PC-9 (cell line): ENCODE measurements at regions not wholly inside any gene's neighbourhood (a gene's known extent, or its start where the extent isn't known, plus 50 kb on each side); places are given as distances from the start of the nearest gene placed in this dataset.

Experiments
- BruUV-seq: library from RNA; stranded (reverse); fragments of 400-500 nt; replicated peaks from 2 replicates; lab custom pipeline; 2021; lab: Mats Ljungman, UMichigan
- CTCF ChIA-PET: fragments of 300-600 bp; sonication (Branson Sonifier 250); formaldehyde crosslinking; loops from one replicate; lab custom pipeline; 2022; ENCODE audit warnings: antibody characterized with exemption; lab: Charles Lee
- POLR2A ChIA-PET: fragments of 300-600 bp; sonication (Branson Sonifier 250); formaldehyde crosslinking; loops from one replicate; lab custom pipeline; 2022; ENCODE audit warnings: antibody characterized with exemption; ENCODE audit not compliant: unreplicated experiment; lab: Charles Lee
- DNase-seq, 2 experiments: peaks; one replicate each; pipeline versions ENCODE4 v3.0.0 to v3.0.0-alpha.2; 2015 to 2022; ENCODE audit warnings: mixed read lengths in 1 of 2
- H2AFZ ChIP-seq: fragments of 200-600 bp; sonication (generic); 2 replicates; pipeline ENCODE4 v1.8.1; 2017; ENCODE audit warnings: antibody characterized with exemption
- H3F3A ChIP-seq: fragments of 200-600 bp; sonication (generic); 2 replicates; pipeline ENCODE4 v1.8.1; 2017; ENCODE audit warnings: antibody characterized with exemption, mild to moderate bottlenecking, low read depth; ENCODE audit not compliant: insufficient read depth
- H3K27ac ChIP-seq: fragments of 200-600 bp; sonication (generic); 2 replicates; pipeline ENCODE4 v1.6.1; 2016; ENCODE audit warnings: mixed run types
- H3K27me3 ChIP-seq: fragments of 200-600 bp; sonication (generic); 2 replicates; pipeline ENCODE4 v1.6.1; 2016; ENCODE audit warnings: low read depth, mixed run types; ENCODE audit not compliant: insufficient read depth
- H3K36me3 ChIP-seq: fragments of 200-600 bp; sonication (generic); 2 replicates; pipeline ENCODE4 v1.6.1; 2016; ENCODE audit warnings: low read depth, mixed run types
- H3K4me1 ChIP-seq: fragments of 200-600 bp; sonication (generic); replicated peaks from 2 replicates; pipeline ENCODE4 v1.6.1; 2016; ENCODE audit warnings: mixed run types; ENCODE audit not compliant: insufficient read depth
- H3K4me2 ChIP-seq: fragments of 200-600 bp; sonication (generic); 2 replicates; pipeline ENCODE4 v1.6.1; 2017; ENCODE audit warnings: mixed run types
- H3K4me3 ChIP-seq: fragments of 200-600 bp; sonication (generic); 2 replicates; pipeline ENCODE4 v1.6.1; 2016; ENCODE audit warnings: mixed run types
- H3K79me2 ChIP-seq: fragments of 200-600 bp; sonication (generic); 2 replicates; pipeline ENCODE4 v1.6.1; 2017; ENCODE audit warnings: low read depth, mixed run types
- H3K9me2 ChIP-seq: fragments of 200-600 bp; sonication (generic); 2 replicates; pipeline ENCODE4 v1.8.1; 2017; ENCODE audit warnings: mild to moderate bottlenecking; ENCODE audit not compliant: insufficient read depth
- H3K9me3 ChIP-seq: fragments of 200-600 bp; sonication (generic); 2 replicates; pipeline ENCODE4 v1.8.1; 2016; ENCODE audit warnings: low read depth; ENCODE audit not compliant: insufficient read depth
- H4K20me1 ChIP-seq: fragments of 200-600 bp; sonication (generic); 2 replicates; pipeline ENCODE4 v1.8.1; 2017; ENCODE audit not compliant: insufficient read depth
- CTCF ChIP-seq: fragments of 200-600 bp; sonication (generic); conservative IDR thresholded peaks from 2 replicates; pipeline ENCODE4 v1.6.1; 2017; ENCODE audit warnings: mixed run types, antibody characterized with exemption, mild to moderate bottlenecking, moderate library complexity
- EZH2 ChIP-seq: fragments of 200-600 bp; sonication (generic); IDR thresholded peaks from 2 replicates; pipeline ENCODE4 v1.8.0; 2017; ENCODE audit warnings: antibody characterized with exemption, low read depth
- intact Hi-C: fragments of 100-400 bp; cut with micrococcal nuclease; formaldehyde crosslinking; loops from one replicate; pipeline ENCODE4 v1.10.0; 2022; ENCODE audit not compliant: unreplicated experiment

GRCh38 chr3:24052446-24052845, 107.4 kb downstream of the NR1D2 start:
- Histone ChIP-seq H3K27me3 (no peaks in the 10 kb centered on the region), H3F3A (peaks cover 7% of the 10 kb centered on the region; the same call in 1 of the 2 replicates), H3K36me3 (no peaks in the 10 kb centered on the region), H2AFZ (no peak overlapping the region), H3K9me2 (no peaks in the 10 kb centered on the region), H3K4me1 (peaks cover 14% of the 10 kb centered on the region), H3K4me2 (no peak overlapping the region), H3K79me2 (no peaks in the 10 kb centered on the region), H3K27ac (no peak overlapping the region), H3K9me3 (no peaks in the 10 kb centered on the region; the same call in 1 of the 2 replicates), H4K20me1 (no peaks in the 10 kb centered on the region), H3K4me3 (no peak overlapping the region)
- intact Hi-C loops, result no loop called here
- ChIA-PET POLR2A (no interaction called here), CTCF (no interaction called here)
- DNase-seq, result no peak
- TF ChIP-seq CTCF, result no peak
- TF ChIP-seq EZH2, result no peak
- BruUV-seq, result no TSS peak

- BruUV-seq, result no TSS peak
- no peak for DNase-seq
- intact Hi-C loops, result no loop called here
These were observed 114.0 kb downstream of the NR1D2 start for GRCh38 chr3:24058940-24059705.

GRCh38 chr3:24060055-24060454, 115.0 kb downstream of the NR1D2 start:
- no peaks in the 10 kb centered on the region for H3F3A ChIP-seq
- intact Hi-C loops, result loop anchor here (10.0 kb wide), 1 partner anchor 95 kb away; no protein-coding TSS in a partner anchor
- peak; percentile 58 to 61 for DNase-seq

More at GRCh38 chr3:24058940-24059705, 114.0 kb downstream of the NR1D2 start:
- Histone ChIP-seq H3K27ac (no peak overlapping the region), H3K9me2 (no peaks in the 10 kb centered on the region), H3K36me3 (no peaks in the 10 kb centered on the region), H3K79me2 (no peaks in the 10 kb centered on the region), H3K9me3 (no peaks in the 10 kb centered on the region; the same call in 1 of the 2 replicates), H3K4me3 (no peak overlapping the region), H4K20me1 (no peaks in the 10 kb centered on the region), H3K27me3 (no peaks in the 10 kb centered on the region), H3K4me2 (no peak overlapping the region), H3F3A (no peaks in the 10 kb centered on the region), H2AFZ (no peak overlapping the region), H3K4me1 (peaks cover 8% of the 10 kb centered on the region; the same call in 1 of the 2 replicates)
- no peak for TF ChIP-seq CTCF
- no peak for TF ChIP-seq EZH2
- ChIA-PET POLR2A (interaction anchor here (0.5 kb wide), 1 partner anchor 35 kb away, joined by 7 read pairs; no protein-coding TSS in a partner anchor), CTCF (no interaction called here)

More at GRCh38 chr3:24060055-24060454, 115.0 kb downstream of the NR1D2 start:
- Histone ChIP-seq H3K79me2 (no peaks in the 10 kb centered on the region), H3K4me1 (peaks cover 8% of the 10 kb centered on the region; the same call in 1 of the 2 replicates), H3K9me2 (no peaks in the 10 kb centered on the region), H3K4me2 (peak overlapping the region; percentile 19; the same call in 1 of the 2 replicates), H3K9me3 (no peaks in the 10 kb centered on the region; the same call in 1 of the 2 replicates), H2AFZ (no peak overlapping the region; the same call in 1 of the 2 replicates), H3K4me3 (no peak overlapping the region), H3K27me3 (no peaks in the 10 kb centered on the region), H3K27ac (no peak overlapping the region), H3K36me3 (no peaks in the 10 kb centered on the region), H4K20me1 (no peaks in the 10 kb centered on the region)
- ChIA-PET POLR2A (interaction anchor here (0.5 to 0.6 kb wide), 3 partner anchors 9 to 1522 kb away, joined by 3 to 7 read pairs (median 4); no protein-coding TSS in a partner anchor), CTCF (interaction anchor here (0.6 kb wide), 1 partner anchor 61 kb away, joined by 3 read pairs; no protein-coding TSS in a partner anchor)
- no TSS peak for BruUV-seq
- TF ChIP-seq CTCF (no peak), EZH2 (no peak)
